CD4-positive, alpha-beta memory T cell (primary cell): ENCODE measurements at regions not wholly inside any gene's neighbourhood (a gene's known extent, or its start where the extent isn't known, plus 50 kb on each side); places are given as distances from the start of the nearest gene placed in this dataset.

Experiments
- CTCF ChIA-PET: fragments of 350-600 bp; sonication (Branson Sonifier 250); formaldehyde crosslinking; loops from one replicate; lab custom pipeline; 2021; ENCODE audit warnings: inconsistent platforms; ENCODE audit not compliant: partially characterized antibody; lab: Charles Lee
- POLR2A ChIA-PET: fragments of 350-600 bp; sonication (Branson Sonifier 250); formaldehyde crosslinking; loops from one replicate; lab custom pipeline; 2021; ENCODE audit not compliant: partially characterized antibody; lab: Charles Lee
- DNase-seq, 5 donors: peaks; one replicate each; pipeline versions ENCODE4 v3.0.0 to v3.0.0-alpha.2; 2020 to 2022; ENCODE audit warnings: mixed read lengths in 1 of 5
- H3K27ac ChIP-seq: one replicate; pipeline ENCODE4 v1.7.0; 2013; ENCODE audit warnings: low read depth, low read length
- H3K27me3 ChIP-seq: 2 replicates; pipeline ENCODE4 v1.7.0; 2013; ENCODE audit warnings: mild to moderate bottlenecking, low read length, moderate library complexity; ENCODE audit not compliant: insufficient read depth
- H3K36me3 ChIP-seq: 2 replicates; pipeline ENCODE4 v1.7.0; 2013; ENCODE audit warnings: mild to moderate bottlenecking, low read length, moderate library complexity; ENCODE audit not compliant: insufficient read depth
- H3K4me1 ChIP-seq: 2 replicates; pipeline ENCODE4 v1.7.0; 2013; ENCODE audit warnings: mild to moderate bottlenecking, low read length, moderate library complexity; ENCODE audit not compliant: insufficient read depth
- H3K4me3 ChIP-seq, 2 donors: one replicate each; pipeline ENCODE4 v1.7.0; 2013; ENCODE audit warnings: low read length in 2 of 2, mild to moderate bottlenecking in 1 of 2
- H3K9me3 ChIP-seq, 2 donors: one replicate each; pipeline ENCODE4 v1.7.0; 2013; ENCODE audit warnings: low read length in 2 of 2, control low read depth in 1 of 2; ENCODE audit not compliant: control insufficient read depth in 1 of 2
- H3K27ac Mint-ChIP-seq, 7 donors: one replicate each; pipeline ENCODE4 v1.8.0; 2020 to 2021; ENCODE audit warnings: mixed read lengths in 7 of 7, mild to moderate bottlenecking in 6 of 7, inconsistent platforms in 3 of 7, moderate library complexity in 3 of 7
- H3K27me3 Mint-ChIP-seq, 2 donors: one replicate each; pipeline ENCODE4 v1.8.0; 2020 to 2021; ENCODE audit warnings: mixed read lengths in 2 of 2
- H3K36me3 Mint-ChIP-seq, 2 donors: one replicate each; pipeline ENCODE4 v1.8.0; 2020 to 2021; ENCODE audit warnings: mixed read lengths in 2 of 2, inconsistent platforms in 1 of 2, mild to moderate bottlenecking in 1 of 2
- H3K4me1 Mint-ChIP-seq, 4 donors: one replicate each; pipeline ENCODE4 v1.8.0; 2020 to 2021; ENCODE audit warnings: mixed read lengths in 4 of 4, mild to moderate bottlenecking in 1 of 4
- H3K4me3 Mint-ChIP-seq, 8 donors: one replicate each; pipeline ENCODE4 v1.8.0; 2020 to 2021; ENCODE audit warnings: mixed read lengths in 8 of 8, mild to moderate bottlenecking in 7 of 8, moderate library complexity in 6 of 8, inconsistent platforms in 3 of 8
- H3K9me3 Mint-ChIP-seq, 8 donors: one replicate each; pipeline ENCODE4 v1.8.0; 2020 to 2021; ENCODE audit warnings: mixed read lengths in 8 of 8, mild to moderate bottlenecking in 5 of 8, inconsistent platforms in 3 of 8, moderate library complexity in 1 of 8
- intact Hi-C: fragments of 100-400 bp; cut with micrococcal nuclease; formaldehyde crosslinking; loops from one replicate; pipeline ENCODE4 v1.15.1; 2023

GRCh38 chr9:103397868-103398600 lies 402.9 kb downstream of the CYLC2 start:
- intact Hi-C loops, result loop anchor here (5.0 kb wide), 1 partner anchor 989 kb away; no protein-coding TSS in a partner anchor
- CTCF ChIA-PET, result no interaction called here

GRCh38 chr9:103399535-103399934 lies 404.4 kb downstream of the CYLC2 start:
- Histone ChIP-seq H3K27ac (no peak overlapping the region), H3K4me3 (no peak overlapping the region), H3K9me3 (no peaks in the 10 kb centered on the region), H3K27me3 (no peaks in the 10 kb centered on the region), H3K36me3 (no peaks in the 10 kb centered on the region), H3K4me1 (no peaks in the 10 kb centered on the region)
- no peaks in the 10 kb centered on the region for H3K27me3 Mint-ChIP-seq
- H3K27ac Mint-ChIP-seq, result no peak overlapping the region
- no peak for DNase-seq
- H3K4me1 Mint-ChIP-seq, result no peaks in the 10 kb centered on the region
- intact Hi-C loops, result loop anchor here (5.0 kb wide), 1 partner anchor 988 kb away; no protein-coding TSS in a partner anchor
- ChIA-PET POLR2A (no interaction called here), CTCF (no interaction called here)
- no peak overlapping the region for H3K4me3 Mint-ChIP-seq
- peaks cover 0 to 1% (median 0%) of the 10 kb centered on the region in 8 donors for H3K9me3 Mint-ChIP-seq
- no peaks in the 10 kb centered on the region for H3K36me3 Mint-ChIP-seq

More at GRCh38 chr9:103397868-103398600, 402.9 kb downstream of the CYLC2 start:
- Histone ChIP-seq H3K4me3 (no peak overlapping the region), H3K27ac (no peak overlapping the region), H3K27me3 (no peaks in the 10 kb centered on the region), H3K9me3 (no peaks in the 10 kb centered on the region), H3K4me1 (no peaks in the 10 kb centered on the region), H3K36me3 (no peaks in the 10 kb centered on the region)
- POLR2A ChIA-PET, result interaction anchor here (0.7 kb wide), 1 partner anchor 70 kb away, joined by 3 read pairs; no protein-coding TSS in a partner anchor
- H3K4me3 Mint-ChIP-seq, result no peak overlapping the region
- no peaks in the 10 kb centered on the region for H3K36me3 Mint-ChIP-seq
- H3K9me3 Mint-ChIP-seq, result peaks cover 0 to 4% (median 0%) of the 10 kb centered on the region in 8 donors
- H3K27ac Mint-ChIP-seq, result no peak overlapping the region
- DNase-seq, result peak in 3 of 5 donors; percentile 9 to 13 (median 12)
- no peaks in the 10 kb centered on the region for H3K4me1 Mint-ChIP-seq
- no peaks in the 10 kb centered on the region for H3K27me3 Mint-ChIP-seq

GRCh38 chr9:103407260-103407659 lies 412.1 kb downstream of the CYLC2 start:
- H3K36me3 ChIP-seq, result no peaks in the 10 kb centered on the region
- H3K27me3 ChIP-seq, result no peaks in the 10 kb centered on the region
- DNase-seq, result no peak
- no peak overlapping the region for H3K27ac ChIP-seq
- POLR2A ChIA-PET, result no interaction called here
- H3K4me3 ChIP-seq, result no peak overlapping the region
- Mint-ChIP-seq H3K9me3 (peaks cover 0 to 2% (median 0%) of the 10 kb centered on the region in 8 donors), H3K4me3 (no peak overlapping the region), H3K27me3 (no peaks in the 10 kb centered on the region), H3K4me1 (no peaks in the 10 kb centered on the region), H3K36me3 (no peaks in the 10 kb centered on the region), H3K27ac (no peak overlapping the region)
- CTCF ChIA-PET, result no interaction called here
- intact Hi-C loops, result no loop called here
- no peaks in the 10 kb centered on the region for H3K9me3 ChIP-seq
- no peaks in the 10 kb centered on the region for H3K4me1 ChIP-seq

GRCh38 chr9:103410059-103410458 lies 414.9 kb downstream of the CYLC2 start:
- Mint-ChIP-seq H3K4me1 (no peaks in the 10 kb centered on the region), H3K36me3 (no peaks in the 10 kb centered on the region), H3K27me3 (no peaks in the 10 kb centered on the region), H3K27ac (no peak overlapping the region), H3K4me3 (no peak overlapping the region), H3K9me3 (peaks cover 0 to 3% (median 0%) of the 10 kb centered on the region in 8 donors)
- Histone ChIP-seq H3K4me3 (no peak overlapping the region), H3K27me3 (no peaks in the 10 kb centered on the region), H3K36me3 (no peaks in the 10 kb centered on the region), H3K27ac (no peak overlapping the region), H3K9me3 (no peaks in the 10 kb centered on the region), H3K4me1 (no peaks in the 10 kb centered on the region)
- CTCF ChIA-PET, result no interaction called here
- DNase-seq, result no peak
- intact Hi-C loops, result no loop called here
- POLR2A ChIA-PET, result no interaction called here

- intact Hi-C loops, result no loop called here
- H3K9me3 ChIP-seq, result no peaks in the 10 kb centered on the region
- DNase-seq, result no peak
These were observed 432.6 kb downstream of the CYLC2 start for GRCh38 chr9:103427696-103428095.

GRCh38 chr9:103430469-103430868 lies 435.3 kb downstream of the CYLC2 start:
- no peak overlapping the region for H3K4me3 Mint-ChIP-seq
- Histone ChIP-seq H3K27me3 (no peaks in the 10 kb centered on the region), H3K36me3 (no peaks in the 10 kb centered on the region), H3K4me3 (no peak overlapping the region), H3K4me1 (no peaks in the 10 kb centered on the region), H3K27ac (no peak overlapping the region), H3K9me3 (no peaks in the 10 kb centered on the region)
- no peaks in the 10 kb centered on the region for H3K36me3 Mint-ChIP-seq
- ChIA-PET POLR2A (no interaction called here), CTCF (no interaction called here)
- no peak for DNase-seq
- no peaks in the 10 kb centered on the region for H3K27me3 Mint-ChIP-seq
- H3K27ac Mint-ChIP-seq, result no peak overlapping the region
- intact Hi-C loops, result no loop called here
- peaks cover 0 to 5% (median 0%) of the 10 kb centered on the region in 8 donors for H3K9me3 Mint-ChIP-seq
- no peaks in the 10 kb centered on the region for H3K4me1 Mint-ChIP-seq

More at GRCh38 chr9:103427696-103428095, 432.6 kb downstream of the CYLC2 start:
- H3K36me3 ChIP-seq, result no peaks in the 10 kb centered on the region
- H3K27me3 ChIP-seq, result no peaks in the 10 kb centered on the region
- no peaks in the 10 kb centered on the region for H3K4me1 Mint-ChIP-seq
- no peaks in the 10 kb centered on the region for H3K36me3 Mint-ChIP-seq
- no peaks in the 10 kb centered on the region for H3K4me1 ChIP-seq
- H3K27ac ChIP-seq, result no peak overlapping the region
- no peak overlapping the region for H3K4me3 ChIP-seq
- H3K27me3 Mint-ChIP-seq, result no peaks in the 10 kb centered on the region
- no peak overlapping the region for H3K4me3 Mint-ChIP-seq
- H3K27ac Mint-ChIP-seq, result no peak overlapping the region
- ChIA-PET POLR2A (no interaction called here), CTCF (no interaction called here)
- H3K9me3 Mint-ChIP-seq, result peaks cover 0 to 5% (median 0%) of the 10 kb centered on the region in 8 donors

- intact Hi-C loops, result no loop called here
- Histone ChIP-seq H3K4me1 (no peaks in the 10 kb centered on the region), H3K4me3 (no peak overlapping the region), H3K9me3 (no peaks in the 10 kb centered on the region), H3K27ac (no peak overlapping the region), H3K36me3 (no peaks in the 10 kb centered on the region), H3K27me3 (no peaks in the 10 kb centered on the region)
- Mint-ChIP-seq H3K4me3 (no peak overlapping the region), H3K27me3 (no peaks in the 10 kb centered on the region), H3K4me1 (no peaks in the 10 kb centered on the region), H3K36me3 (no peaks in the 10 kb centered on the region), H3K27ac (no peak overlapping the region), H3K9me3 (peaks cover 0 to 5% (median 2%) of the 10 kb centered on the region in 8 donors)
- ChIA-PET CTCF (no interaction called here), POLR2A (no interaction called here)
- no peak for DNase-seq
These were observed 436.7 kb downstream of the CYLC2 start for GRCh38 chr9:103431809-103432208.
